HCT116 (cell line): ENCODE measurements at regions not wholly inside any gene's neighbourhood (a gene's known extent, or its start where the extent isn't known, plus 50 kb on each side); places are given as distances from the start of the nearest gene placed in this dataset.

Source experiments
- ATAC-seq: fragments of 200-7000 bp; cut with Tn5 transposase; 2 replicates; pipeline ENCODE4 v1.9.1; 2020; ENCODE audit warnings: mild to moderate bottlenecking, moderate library complexity
- BruUV-seq: library from RNA; stranded (reverse); fragments of 400-500 nt; replicated peaks from 2 replicates; lab custom pipeline; 2021; lab: Mats Ljungman, UMichigan
- CTCF ChIA-PET: fragments of 300-600 bp; sonication (Branson Sonifier 250); formaldehyde crosslinking; loops from one replicate; lab custom pipeline; 2021; ENCODE audit warnings: antibody characterized with exemption; lab: Charles Lee
- POLR2A ChIA-PET: fragments of 300-600, 350-600 bp; sonication (Branson Sonifier 250); formaldehyde crosslinking; loops from one replicate; lab custom pipeline; 2021; ENCODE audit warnings: antibody characterized with exemption; lab: Charles Lee
- RAD21 ChIA-PET, 2 experiments: fragments of 300-600 bp; sonication (Branson Sonifier 250); formaldehyde crosslinking; loops; one replicate each; lab custom pipeline; 2023; ENCODE audit warnings: low total read pairs in 2 of 2; ENCODE audit not compliant: uncharacterized antibody in 2 of 2, unreplicated experiment in 2 of 2, low non-redundant PET in 1 of 2; lab: Charles Lee
- DNase-seq: peaks from one replicate; pipeline ENCODE4 v3.0.0-alpha.2; 2010; ENCODE audit warnings: low read depth, low spot score
- H2AFZ ChIP-seq: fragments of 200-600 bp; shearing (Covaris generic), sonication (generic); 2 replicates; pipeline ENCODE4 v1.6.1; 2017; ENCODE audit warnings: low read depth, mixed run types, mixed read lengths, antibody characterized with exemption, low read length; ENCODE audit not compliant: poor library complexity, severe bottlenecking
- H3K27ac ChIP-seq: 2 replicates; pipeline ENCODE4 v1.5.1; 2012; ENCODE audit warnings: low read depth, low read length
- H3K27me3 ChIP-seq: fragments of 200-600 bp; sonication (generic); 2 replicates; pipeline ENCODE4 v1.6.1; 2016; ENCODE audit warnings: mixed run types, low read length, mixed read lengths; ENCODE audit not compliant: insufficient read depth
- H3K36me3 ChIP-seq, 2 experiments: fragments of 200-500 bp in 1 of 2; fragments of 200-600 bp in 1 of 2; sonication (Bioruptor generic) in 1 of 2; sonication (generic) in 1 of 2; 2 replicates each; pipeline versions ENCODE4 v1.5.1 to v1.6.1; 2014 to 2016; ENCODE audit warnings: low read length in 2 of 2, inconsistent platforms in 1 of 2, mixed read lengths in 1 of 2, mixed run types in 1 of 2; ENCODE audit not compliant: insufficient read depth in 2 of 2, control insufficient read depth in 1 of 2
- H3K4me1 ChIP-seq, 2 experiments: fragments of 200-600 bp in 1 of 2; sonication (generic) in 1 of 2; 2 replicates each; pipeline versions ENCODE4 v1.5.1 to v1.6.1; 2012 to 2017; ENCODE audit warnings: low read length in 2 of 2, inconsistent platforms in 1 of 2, mild to moderate bottlenecking in 1 of 2, mixed read lengths in 1 of 2, mixed run types in 1 of 2, moderate library complexity in 1 of 2; ENCODE audit not compliant: insufficient read depth in 2 of 2, control insufficient read depth in 1 of 2
- H3K4me2 ChIP-seq: fragments of 200-600 bp; sonication (generic); 2 replicates; pipeline ENCODE4 v1.6.1; 2017; ENCODE audit warnings: mixed run types, low read length, mixed read lengths
- H3K4me3 ChIP-seq, 2 experiments: fragments of 200-600 bp in 1 of 2; sonication (generic) in 1 of 2; replicated peaks in 1 of 2; 2 replicates each; pipeline ENCODE4 v1.5.1; 2011 to 2016; ENCODE audit warnings: low read length in 2 of 2, control low read depth in 1 of 2, low read depth in 1 of 2, mild to moderate bottlenecking in 1 of 2, mixed read lengths in 1 of 2, mixed run types in 1 of 2
- H3K79me2 ChIP-seq: fragments of 200-600 bp; sonication (generic); 2 replicates; pipeline ENCODE4 v1.6.1; 2017; ENCODE audit warnings: mild to moderate bottlenecking, mixed run types, low read length, moderate library complexity, mixed read lengths; ENCODE audit not compliant: insufficient read depth
- H3K9ac ChIP-seq: fragments of 200-600 bp; sonication (generic); 2 replicates; pipeline ENCODE4 v1.6.1; 2016; ENCODE audit warnings: low read length, mixed read lengths
- H3K9me2 ChIP-seq: fragments of 200-600 bp; sonication (generic), shearing (Covaris generic); 2 replicates; pipeline ENCODE4 v1.6.1; 2017; ENCODE audit warnings: mixed run types, mild to moderate bottlenecking, moderate library complexity; ENCODE audit not compliant: insufficient read depth
- H3K9me3 ChIP-seq, 2 experiments: fragments of 200-500 bp in 1 of 2; fragments of 200-600 bp in 1 of 2; sonication (Bioruptor generic) in 1 of 2; sonication (generic) in 1 of 2; 2 replicates each; pipeline ENCODE4 v1.6.1; 2014 to 2017; ENCODE audit warnings: low read length in 2 of 2, mixed read lengths in 2 of 2, inconsistent platforms in 1 of 2, low read depth in 1 of 2, mild to moderate bottlenecking in 1 of 2, mixed run types in 1 of 2, moderate library complexity in 1 of 2; ENCODE audit not compliant: control insufficient read depth in 1 of 2, insufficient read depth in 1 of 2
- H4K20me1 ChIP-seq: fragments of 200-600 bp; sonication (generic), shearing (Covaris generic); 2 replicates; pipeline ENCODE4 v1.6.1; 2017; ENCODE audit warnings: mixed run types, mild to moderate bottlenecking, moderate library complexity; ENCODE audit not compliant: insufficient read depth
- CBX3 ChIP-seq: IDR thresholded peaks from 2 replicates; pipeline ENCODE4 v1.6.1; 2012; ENCODE audit warnings: low read depth
- CEBPB ChIP-seq: IDR thresholded peaks from 2 replicates; pipeline ENCODE4 v1.6.1; 2012; ENCODE audit warnings: low read depth
- FOSL1 ChIP-seq: IDR thresholded peaks from 2 replicates; pipeline ENCODE4 v1.6.1; 2012; ENCODE audit warnings: low read depth
- RAD21 ChIP-seq: IDR thresholded peaks from 2 replicates; pipeline ENCODE4 v1.6.1; 2012; ENCODE audit warnings: low read depth, mild to moderate bottlenecking
- SIN3A ChIP-seq: IDR thresholded peaks from 2 replicates; pipeline ENCODE4 v1.6.1; 2012; ENCODE audit warnings: low read depth
- SRF ChIP-seq: IDR thresholded peaks from 2 replicates; pipeline ENCODE4 v1.6.1; 2012; ENCODE audit warnings: low read depth
- TCF7L2 ChIP-seq: IDR thresholded peaks from 2 replicates; pipeline ENCODE4 v1.7.0; 2011; ENCODE audit warnings: borderline replicate concordance, inconsistent platforms; ENCODE audit not compliant: insufficient read depth, insufficient read length; ENCODE audit errors: extremely low read depth
- ZFX ChIP-seq: fragments of 450-650 bp; IDR thresholded peaks from 2 replicates; pipeline ENCODE4 v1.6.1; 2017
- ZNF274 ChIP-seq: fragments of 200-500 bp; sonication (Bioruptor generic); IDR thresholded peaks from 2 replicates; pipeline ENCODE4 v1.6.1; 2014; ENCODE audit warnings: mild to moderate bottlenecking, low read depth, low read length, inconsistent platforms
- intact Hi-C: fragments of 100-400 bp; cut with micrococcal nuclease; formaldehyde crosslinking; loops from 2 replicates; pipeline ENCODE4 v1.10.0; 2022
- TF ChIP-seq, protein P1 (sequence below), 3 experiments: fragments of 200-600 bp in 1 of 3; sonication (generic) in 1 of 3; IDR thresholded peaks in 2 of 3; conservative IDR thresholded peaks in 1 of 3; 2 replicates each; pipeline ENCODE4 v1.5.1; 2012 to 2017; ENCODE audit warnings: low read depth in 2 of 3, low read length in 2 of 3, antibody characterized with exemption in 1 of 3, borderline replicate concordance in 1 of 3, control low read depth in 1 of 3, mild to moderate bottlenecking in 1 of 3, mixed read lengths in 1 of 3, mixed run types in 1 of 3, moderate library complexity in 1 of 3; ENCODE audit not compliant: insufficient read depth in 1 of 3
- TF ChIP-seq, protein P2 (sequence below): IDR thresholded peaks from 2 replicates; pipeline ENCODE4 v1.6.1; 2012
- TF ChIP-seq, protein P3 (sequence below): IDR thresholded peaks from 2 replicates; pipeline ENCODE4 v1.6.1; 2012; ENCODE audit warnings: low read depth

- Histone ChIP-seq H3K4me1 (peaks cover 0 to 2% of the 10 kb centered on the region in 2 experiments; a peak in 1 of 4 replicates), H2AFZ (no peak overlapping the region), H3K79me2 (no peaks in the 10 kb centered on the region), H3K4me3 (no peak overlapping the region), H3K27ac (no peak overlapping the region), H4K20me1 (no peaks in the 10 kb centered on the region), H3K4me2 (no peak overlapping the region), H3K9me2 (no peaks in the 10 kb centered on the region; the same call in 1 of the 2 replicates), H3K9ac (no peak overlapping the region), H3K27me3 (no peaks in the 10 kb centered on the region), H3K36me3 (no peaks in the 10 kb centered on the region), H3K9me3 (no peaks in the 10 kb centered on the region)
- intact Hi-C loops = no loop called here
- no TSS peak for BruUV-seq
- ChIA-PET POLR2A (no interaction called here), CTCF (no interaction called here), RAD21 (no interaction called here)
- ATAC-seq (no peak), DNase-seq (no peak)
- TF ChIP-seq TCF7L2 (no peak), CEBPB (no peak), ZNF274 (no peak), FOSL1 (no peak)
Measured at GRCh38 chr6:25156123-25156522, 123.1 kb upstream of the CARMIL1 start.

DNA sequence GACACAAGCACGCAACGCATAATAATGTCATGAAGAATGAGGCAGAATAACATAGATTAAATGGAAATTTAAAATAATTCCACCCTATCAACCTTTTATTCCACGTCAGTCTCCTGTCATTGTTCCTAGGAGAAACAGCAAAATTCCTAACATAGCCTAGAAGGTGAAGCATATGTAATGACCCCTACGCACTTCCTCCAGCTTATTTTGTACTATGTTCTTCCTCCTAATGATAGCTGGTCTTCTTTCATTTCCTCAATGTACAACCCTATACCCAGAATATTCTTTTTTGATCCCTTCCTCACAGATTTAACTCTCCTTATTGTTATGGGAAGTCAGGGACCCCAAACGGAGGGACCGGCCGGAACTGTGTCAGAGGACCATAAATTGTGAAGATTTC, 122.0 kb upstream of the CARMIL1 start:
- BruUV-seq = no TSS peak
- ChIA-PET CTCF (no interaction called here), RAD21 (no interaction called here), POLR2A (no interaction called here)
- H3K27me3 ChIP-seq = no peaks in the 10 kb centered on the region
- H3K9me2 ChIP-seq = no peaks in the 10 kb centered on the region; the same call in 1 of the 2 replicates
- no peaks in the 10 kb centered on the region for H3K79me2 ChIP-seq
- intact Hi-C loops = no loop called here
- TF ChIP-seq SRF (no peak), CBX3 (no peak), ZFX (no peak), SIN3A (no peak), RAD21 (no peak), ZNF274 (no peak), TCF7L2 (no peak)
- TF ChIP-seq, protein P1, sequence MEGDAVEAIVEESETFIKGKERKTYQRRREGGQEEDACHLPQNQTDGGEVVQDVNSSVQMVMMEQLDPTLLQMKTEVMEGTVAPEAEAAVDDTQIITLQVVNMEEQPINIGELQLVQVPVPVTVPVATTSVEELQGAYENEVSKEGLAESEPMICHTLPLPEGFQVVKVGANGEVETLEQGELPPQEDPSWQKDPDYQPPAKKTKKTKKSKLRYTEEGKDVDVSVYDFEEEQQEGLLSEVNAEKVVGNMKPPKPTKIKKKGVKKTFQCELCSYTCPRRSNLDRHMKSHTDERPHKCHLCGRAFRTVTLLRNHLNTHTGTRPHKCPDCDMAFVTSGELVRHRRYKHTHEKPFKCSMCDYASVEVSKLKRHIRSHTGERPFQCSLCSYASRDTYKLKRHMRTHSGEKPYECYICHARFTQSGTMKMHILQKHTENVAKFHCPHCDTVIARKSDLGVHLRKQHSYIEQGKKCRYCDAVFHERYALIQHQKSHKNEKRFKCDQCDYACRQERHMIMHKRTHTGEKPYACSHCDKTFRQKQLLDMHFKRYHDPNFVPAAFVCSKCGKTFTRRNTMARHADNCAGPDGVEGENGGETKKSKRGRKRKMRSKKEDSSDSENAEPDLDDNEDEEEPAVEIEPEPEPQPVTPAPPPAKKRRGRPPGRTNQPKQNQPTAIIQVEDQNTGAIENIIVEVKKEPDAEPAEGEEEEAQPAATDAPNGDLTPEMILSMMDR (IDR thresholded peaks at IDR 0.05 in 2 of 3, conservative IDR thresholded peaks at IDR 0.05 in 1 of 3; ENCODE audit: borderline replicate concordance in 1 of 3, insufficient read depth in 1 of 3, low read depth in 2 of 3, low read length in 2 of 3) = no peak
- TF ChIP-seq, protein P2, sequence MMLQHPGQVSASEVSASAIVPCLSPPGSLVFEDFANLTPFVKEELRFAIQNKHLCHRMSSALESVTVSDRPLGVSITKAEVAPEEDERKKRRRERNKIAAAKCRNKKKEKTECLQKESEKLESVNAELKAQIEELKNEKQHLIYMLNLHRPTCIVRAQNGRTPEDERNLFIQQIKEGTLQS = no peak
- TF ChIP-seq, protein P3, sequence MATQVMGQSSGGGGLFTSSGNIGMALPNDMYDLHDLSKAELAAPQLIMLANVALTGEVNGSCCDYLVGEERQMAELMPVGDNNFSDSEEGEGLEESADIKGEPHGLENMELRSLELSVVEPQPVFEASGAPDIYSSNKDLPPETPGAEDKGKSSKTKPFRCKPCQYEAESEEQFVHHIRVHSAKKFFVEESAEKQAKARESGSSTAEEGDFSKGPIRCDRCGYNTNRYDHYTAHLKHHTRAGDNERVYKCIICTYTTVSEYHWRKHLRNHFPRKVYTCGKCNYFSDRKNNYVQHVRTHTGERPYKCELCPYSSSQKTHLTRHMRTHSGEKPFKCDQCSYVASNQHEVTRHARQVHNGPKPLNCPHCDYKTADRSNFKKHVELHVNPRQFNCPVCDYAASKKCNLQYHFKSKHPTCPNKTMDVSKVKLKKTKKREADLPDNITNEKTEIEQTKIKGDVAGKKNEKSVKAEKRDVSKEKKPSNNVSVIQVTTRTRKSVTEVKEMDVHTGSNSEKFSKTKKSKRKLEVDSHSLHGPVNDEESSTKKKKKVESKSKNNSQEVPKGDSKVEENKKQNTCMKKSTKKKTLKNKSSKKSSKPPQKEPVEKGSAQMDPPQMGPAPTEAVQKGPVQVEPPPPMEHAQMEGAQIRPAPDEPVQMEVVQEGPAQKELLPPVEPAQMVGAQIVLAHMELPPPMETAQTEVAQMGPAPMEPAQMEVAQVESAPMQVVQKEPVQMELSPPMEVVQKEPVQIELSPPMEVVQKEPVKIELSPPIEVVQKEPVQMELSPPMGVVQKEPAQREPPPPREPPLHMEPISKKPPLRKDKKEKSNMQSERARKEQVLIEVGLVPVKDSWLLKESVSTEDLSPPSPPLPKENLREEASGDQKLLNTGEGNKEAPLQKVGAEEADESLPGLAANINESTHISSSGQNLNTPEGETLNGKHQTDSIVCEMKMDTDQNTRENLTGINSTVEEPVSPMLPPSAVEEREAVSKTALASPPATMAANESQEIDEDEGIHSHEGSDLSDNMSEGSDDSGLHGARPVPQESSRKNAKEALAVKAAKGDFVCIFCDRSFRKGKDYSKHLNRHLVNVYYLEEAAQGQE = no peak
- H3K4me1 ChIP-seq = peaks cover 0 to 2% of the 10 kb centered on the region in 2 experiments; a peak in 1 of 4 replicates
- H4K20me1 ChIP-seq = no peaks in the 10 kb centered on the region
- no peak overlapping the region for H3K27ac ChIP-seq
- DNase-seq (no peak), ATAC-seq (no peak)
- H3K9ac ChIP-seq = no peak overlapping the region
- H3K9me3 ChIP-seq = no peaks in the 10 kb centered on the region
- H3K4me2 ChIP-seq = no peak overlapping the region
- no peak overlapping the region for H3K4me3 ChIP-seq
- H2AFZ ChIP-seq = no peak overlapping the region
- no peaks in the 10 kb centered on the region for H3K36me3 ChIP-seq
